ENCODE measurements at regions not wholly inside any gene's neighbourhood (a gene's known extent, or its start where the extent isn't known, plus 50 kb on each side); places are given as distances from the start of the nearest gene placed in this dataset.

DNA sequence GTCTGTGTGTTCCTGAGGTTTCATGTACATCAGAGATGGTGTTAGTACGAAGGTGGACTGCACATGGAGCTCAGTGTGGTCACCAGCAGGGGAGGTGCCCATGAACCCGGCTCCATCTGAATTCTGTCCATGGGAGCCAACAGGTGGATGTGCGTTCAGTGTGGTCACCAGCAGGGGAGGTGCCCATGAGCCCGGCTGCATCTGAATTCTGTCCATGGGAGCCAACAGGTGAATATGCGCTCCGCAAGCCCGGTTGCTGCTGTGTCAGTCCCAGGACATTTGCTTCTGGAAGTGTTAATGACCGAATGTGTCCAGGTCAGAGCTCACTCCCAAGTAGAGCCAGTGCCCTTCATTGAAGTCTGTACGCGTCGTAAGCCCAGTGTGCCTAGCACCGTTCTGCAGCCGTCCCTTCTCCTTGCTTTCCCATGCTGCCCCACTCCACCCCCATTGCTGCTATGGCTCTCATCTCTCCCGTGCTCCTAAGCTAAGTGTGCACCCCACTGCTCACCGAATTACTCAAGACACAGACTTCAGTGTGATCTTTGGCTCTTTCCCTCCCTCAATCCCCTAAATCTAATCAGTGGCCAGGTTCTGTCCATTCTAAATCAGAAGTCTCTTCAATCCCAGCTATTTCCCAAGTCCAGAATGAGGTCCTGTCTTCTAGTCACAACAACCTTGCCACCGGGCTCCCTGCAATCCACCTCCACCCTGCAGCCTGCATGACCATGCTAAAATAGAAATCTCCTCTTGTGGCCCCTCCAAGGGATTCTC lies 352.4 kb downstream of the TCERG1L start:
- TF ChIP-seq CTCF (conservative IDR thresholded peaks at IDR 0.05; ENCODE audit: low read depth, low read length) (no peak), EZH2 (IDR thresholded peaks at IDR 0.05; ENCODE audit: borderline replicate concordance, low read depth, low read length, poor library complexity, severe bottlenecking) (no peak)

Data from A673 (cell line).